HepG2 (cell line): ENCODE measurements at regions not wholly inside any gene's neighbourhood (a gene's known extent, or its start where the extent isn't known, plus 50 kb on each side); places are given as distances from the start of the nearest gene placed in this dataset.

Experiments used
- ATAC-seq: fragments of 200-7000 bp; cut with Tn5 transposase; 3 replicates; pipeline ENCODE4 v1.9.1; 2020; ENCODE audit warnings: mild to moderate bottlenecking, moderate library complexity
- BruUV-seq: library from RNA; stranded (reverse); fragments of 400-500 nt; replicated peaks from 2 replicates; lab custom pipeline; 2021; lab: Mats Ljungman, UMichigan
- CTCF ChIA-PET: fragments of 300-600 bp; formaldehyde crosslinking; extraction: SDS; loops from one replicate; lab custom pipeline; 2021; ENCODE audit warnings: low total read pairs, inconsistent platforms, low intra/inter-chr PET ratio; lab: Yijun Ruan, JAX
- POLR2A ChIA-PET: fragments of 350-600 bp; sonication (Branson Sonifier 250); formaldehyde crosslinking; loops from one replicate; lab custom pipeline; 2020; ENCODE audit warnings: antibody characterized with exemption, inconsistent platforms; lab: Yijun Ruan, JAX
- DNase-seq: peaks from one replicate; pipeline ENCODE4 v3.0.0-alpha.2; 2015; ENCODE audit warnings: low spot score
- FAIRE-seq: peaks from 3 replicates; lab custom pipeline; 2011; peaks lifted over from hg19 to GRCh38; lab: Jason Lieb, UNC
- H2AFZ ChIP-seq: one replicate; pipeline ENCODE4 v1.6.1; 2011; ENCODE audit warnings: low read length, inconsistent platforms
- H3K27ac ChIP-seq: fragments of 300-600 bp; 3 replicates; pipeline ENCODE4 v1.8.0; 2011; ENCODE audit warnings: mixed run types, mild to moderate bottlenecking, mixed read lengths, low read length, inconsistent platforms; ENCODE audit not compliant: insufficient read depth; ENCODE audit errors: extremely low read length
- H3K27me3 ChIP-seq, 2 experiments: fragments of 200-600 bp in 1 of 2; 2 replicates in 1 of 2; 3 replicates in 1 of 2; pipeline versions ENCODE4 v1.6.0 to v1.8.0; 2011; ENCODE audit warnings: low read length in 2 of 2, mild to moderate bottlenecking in 2 of 2, moderate library complexity in 2 of 2, inconsistent platforms in 1 of 2; ENCODE audit not compliant: insufficient read depth in 2 of 2, control insufficient read depth in 1 of 2
- H3K36me3 ChIP-seq, 2 experiments: fragments of 200-600 bp in 1 of 2; replicated peaks in 1 of 2; 2 replicates in 1 of 2; 3 replicates in 1 of 2; pipeline versions ENCODE4 v1.5.1 to v1.8.0; 2011; ENCODE audit warnings: low read length in 2 of 2, inconsistent platforms in 1 of 2; ENCODE audit not compliant: insufficient read depth in 2 of 2, control insufficient read depth in 1 of 2
- H3K4me1 ChIP-seq: 2 replicates; pipeline ENCODE4 v1.5.1; 2012; ENCODE audit warnings: low read length, inconsistent platforms; ENCODE audit not compliant: insufficient read depth
- H3K4me2 ChIP-seq: 2 replicates; pipeline ENCODE4 v1.6.0; 2011; ENCODE audit warnings: low read depth, low read length, inconsistent platforms
- H3K4me3 ChIP-seq, 3 experiments: fragments of 200-600 bp in 1 of 3; sonication (generic), shearing (Covaris generic) in 1 of 3; replicated peaks in 1 of 3; 2 replicates each; pipeline ENCODE4 v1.5.1; 2011 to 2016; ENCODE audit warnings: low read length in 3 of 3, inconsistent platforms in 2 of 3, low read depth in 2 of 3, mild to moderate bottlenecking in 2 of 3, control low read depth in 1 of 3, mixed read lengths in 1 of 3; ENCODE audit not compliant: insufficient read depth in 1 of 3
- H3K79me2 ChIP-seq: one replicate; pipeline ENCODE4 v1.6.1; 2011; ENCODE audit warnings: low read length, inconsistent platforms; ENCODE audit not compliant: insufficient read depth
- H3K9ac ChIP-seq: 2 replicates; pipeline ENCODE4 v1.6.0; 2011; ENCODE audit warnings: mild to moderate bottlenecking, low read depth, low read length, inconsistent platforms; ENCODE audit not compliant: insufficient read depth
- H3K9me3 ChIP-seq: 2 replicates; pipeline ENCODE4 v1.5.1; 2012; ENCODE audit warnings: mild to moderate bottlenecking, low read length
- H4K20me1 ChIP-seq: 2 replicates; pipeline ENCODE4 v1.6.0; 2011; ENCODE audit warnings: inconsistent platforms, mild to moderate bottlenecking, low read length, moderate library complexity; ENCODE audit not compliant: insufficient read depth
- CC2D1A ChIP-seq: sonication (generic); formaldehyde crosslinking; IDR thresholded peaks from 2 replicates; pipeline ENCODE4 v1.8.1; 2023; ENCODE audit warnings: mild to moderate bottlenecking, missing genetic modification reagents
- CCAR2 ChIP-seq: fragments of 200-400 bp; formaldehyde crosslinking; optimal IDR thresholded peaks from 2 replicates; pipeline ENCODE3; 2018; ENCODE audit warnings: low read depth, mild to moderate bottlenecking, low read length, moderate library complexity
- EP300 ChIP-seq, 3 experiments: sonication (generic) in 1 of 3; formaldehyde crosslinking in 1 of 3; IDR thresholded peaks; 2 replicates each; pipeline versions ENCODE4 v1.5.1 to v1.6.1; 2011 to 2020; ENCODE audit warnings: low read depth in 2 of 3, low read length in 2 of 3, borderline replicate concordance in 1 of 3, improper control_type of control experiment in 1 of 3, mild to moderate bottlenecking in 1 of 3, missing genetic modification reagents in 1 of 3, moderate library complexity in 1 of 3
- FIP1L1 ChIP-seq: fragments of 200-400 bp; formaldehyde crosslinking; IDR thresholded peaks from 2 replicates; pipeline ENCODE4 v1.6.1; 2018; ENCODE audit warnings: low read depth, mild to moderate bottlenecking, low read length, moderate library complexity, borderline replicate concordance; ENCODE audit not compliant: insufficient read depth
- HDAC6 ChIP-seq: fragments of 200-600 bp; sonication (generic); IDR thresholded peaks from 2 replicates; pipeline ENCODE4 v1.7.0; 2017; ENCODE audit warnings: mild to moderate bottlenecking, antibody characterized with exemption, low read length, low read depth
- KDM6A ChIP-seq: IDR thresholded peaks from 2 replicates; pipeline ENCODE4 v1.6.1; 2016; ENCODE audit warnings: low read depth
- SATB2 ChIP-seq: sonication (generic); formaldehyde crosslinking; IDR thresholded peaks from 2 replicates; pipeline ENCODE4 v1.5.0; 2020; ENCODE audit warnings: missing genetic modification reagents
- SKI ChIP-seq: fragments of 450-650 bp; IDR thresholded peaks from one replicate; pipeline ENCODE4 v1.6.1; 2018; ENCODE audit warnings: mild to moderate bottlenecking; ENCODE audit not compliant: partially characterized antibody
- TAF1 ChIP-seq: sonication (generic); formaldehyde crosslinking; IDR thresholded peaks from 2 replicates; pipeline ENCODE4 v1.4.0; 2020; ENCODE audit warnings: missing genetic modification reagents
- TOPORS ChIP-seq: sonication (generic); formaldehyde crosslinking; IDR thresholded peaks from 2 replicates; pipeline ENCODE4 v1.8.0; 2023; ENCODE audit warnings: mild to moderate bottlenecking, missing genetic modification reagents
- ZBTB38 ChIP-seq: sonication (generic); formaldehyde crosslinking; IDR thresholded peaks from 2 replicates; pipeline ENCODE4 v1.5.1; 2020; ENCODE audit warnings: mild to moderate bottlenecking, missing genetic modification reagents
- ZNF263 ChIP-seq: sonication (generic); formaldehyde crosslinking; IDR thresholded peaks from 2 replicates; pipeline ENCODE4 v1.4.0; 2020; ENCODE audit warnings: missing genetic modification reagents
- ZNF496 ChIP-seq: sonication (generic); formaldehyde crosslinking; IDR thresholded peaks from 2 replicates; pipeline ENCODE4 v1.8.1; 2023; ENCODE audit warnings: mild to moderate bottlenecking, moderate library complexity, missing genetic modification reagents; ENCODE audit not compliant: insufficient replicate concordance
- ZNF546 ChIP-seq: sonication (generic); formaldehyde crosslinking; conservative IDR thresholded peaks from 2 replicates; pipeline ENCODE4 v1.8.1; 2023; ENCODE audit warnings: mild to moderate bottlenecking, missing genetic modification reagents
- WGBS: methylation state at CpG from one replicate; pipeline ENCODE4 v1.1.6; 2017; ENCODE audit warnings: low lambda C conversion rate; 5-methylcytosine and 5-hydroxymethylcytosine counted together
- in situ Hi-C: cut with HindIII; loops from 2 replicates; pipeline ENCODE4 v1.10.0; 2017; ENCODE audit warnings: low pct_unique_long_range_greater_than_20kb; ENCODE audit not compliant: extremely low pct_ligation_motif_present
- intact Hi-C: fragments of 100-400 bp; cut with micrococcal nuclease; formaldehyde crosslinking; loops from one replicate; pipeline ENCODE4 v1.10.0; 2022; ENCODE audit not compliant: unreplicated experiment
- TF ChIP-seq, protein P1 (sequence below): sonication (generic); formaldehyde crosslinking; IDR thresholded peaks from 2 replicates; pipeline ENCODE4 v1.5.0; 2020; ENCODE audit warnings: mild to moderate bottlenecking, missing genetic modification reagents
- TF ChIP-seq, protein P2 (sequence below): sonication (generic); formaldehyde crosslinking; IDR thresholded peaks from 2 replicates; pipeline ENCODE4 v1.4.0; 2020; ENCODE audit warnings: mild to moderate bottlenecking, missing genetic modification reagents
- TF ChIP-seq, protein P3 (sequence below): sonication (generic); formaldehyde crosslinking; IDR thresholded peaks from 2 replicates; pipeline ENCODE4 v1.4.0; 2020; ENCODE audit warnings: low read depth, mild to moderate bottlenecking, missing genetic modification reagents

DNA sequence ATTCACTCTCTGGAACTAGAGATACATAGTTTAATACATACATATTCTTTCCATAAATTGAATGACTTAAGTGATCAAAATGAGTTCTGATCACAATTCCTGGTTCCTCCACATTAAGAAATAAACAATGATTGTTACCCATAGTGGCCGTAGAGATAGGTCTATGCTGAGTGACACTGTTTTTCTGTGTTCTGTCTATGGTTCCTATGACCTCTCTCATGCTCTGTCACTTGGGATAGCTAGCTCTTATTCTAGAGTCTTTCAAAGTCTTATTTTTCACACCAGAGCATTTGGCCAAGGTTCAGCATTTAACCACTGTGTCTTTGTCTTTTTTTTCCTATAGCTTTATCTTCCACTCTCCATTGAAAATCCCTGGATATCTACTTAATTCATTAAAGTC, 132.4 kb downstream of the GOLGA6L6 start:
- FAIRE-seq (no peak), ATAC-seq (no peak), DNase-seq (no peak)
- Histone ChIP-seq H3K9me3 (no peaks in the 10 kb centered on the region), H2AFZ (no peak overlapping the region), H3K27me3 (no peaks in the 10 kb centered on the region), H4K20me1 (no peaks in the 10 kb centered on the region), H3K36me3 (no peaks in the 10 kb centered on the region), H3K79me2 (no peaks in the 10 kb centered on the region), H3K4me1 (no peaks in the 10 kb centered on the region), H3K4me2 (no peak overlapping the region), H3K9ac (no peak overlapping the region), H3K4me3 (no peak overlapping the region), H3K27ac (no peak overlapping the region)
- TF ChIP-seq ZBTB38 (CRISPR knock-in tag) (no peak), HDAC6 (no peak), EP300 (IDR thresholded peaks at IDR 0.05; ENCODE audit: low read depth in 2 of 2, low read length in 2 of 2) (no peak), EP300 (CRISPR knock-in tag; IDR thresholded peaks at IDR 0.05; ENCODE audit: borderline replicate concordance) (no peak), SATB2 (CRISPR knock-in tag) (no peak), ZNF496 (no peak), KDM6A (no peak), CC2D1A (CRISPR knock-in tag) (no peak), ZNF263 (CRISPR knock-in tag) (no peak), TOPORS (no peak), CCAR2 (no peak), SKI (no peak), FIP1L1 (no peak), ZNF546 (CRISPR knock-in tag) (no peak), TAF1 (CRISPR knock-in tag) (no peak)
- TF ChIP-seq, protein P1, sequence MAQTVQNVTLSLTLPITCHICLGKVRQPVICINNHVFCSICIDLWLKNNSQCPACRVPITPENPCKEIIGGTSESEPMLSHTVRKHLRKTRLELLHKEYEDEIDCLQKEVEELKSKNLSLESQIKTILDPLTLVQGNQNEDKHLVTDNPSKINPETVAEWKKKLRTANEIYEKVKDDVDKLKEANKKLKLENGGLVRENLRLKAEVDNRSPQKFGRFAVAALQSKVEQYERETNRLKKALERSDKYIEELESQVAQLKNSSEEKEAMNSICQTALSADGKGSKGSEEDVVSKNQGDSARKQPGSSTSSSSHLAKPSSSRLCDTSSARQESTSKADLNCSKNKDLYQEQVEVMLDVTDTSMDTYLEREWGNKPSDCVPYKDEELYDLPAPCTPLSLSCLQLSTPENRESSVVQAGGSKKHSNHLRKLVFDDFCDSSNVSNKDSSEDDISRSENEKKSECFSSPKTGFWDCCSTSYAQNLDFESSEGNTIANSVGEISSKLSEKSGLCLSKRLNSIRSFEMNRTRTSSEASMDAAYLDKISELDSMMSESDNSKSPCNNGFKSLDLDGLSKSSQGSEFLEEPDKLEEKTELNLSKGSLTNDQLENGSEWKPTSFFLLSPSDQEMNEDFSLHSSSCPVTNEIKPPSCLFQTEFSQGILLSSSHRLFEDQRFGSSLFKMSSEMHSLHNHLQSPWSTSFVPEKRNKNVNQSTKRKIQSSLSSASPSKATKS (CRISPR knock-in tag): no peak
- TF ChIP-seq, protein P2, sequence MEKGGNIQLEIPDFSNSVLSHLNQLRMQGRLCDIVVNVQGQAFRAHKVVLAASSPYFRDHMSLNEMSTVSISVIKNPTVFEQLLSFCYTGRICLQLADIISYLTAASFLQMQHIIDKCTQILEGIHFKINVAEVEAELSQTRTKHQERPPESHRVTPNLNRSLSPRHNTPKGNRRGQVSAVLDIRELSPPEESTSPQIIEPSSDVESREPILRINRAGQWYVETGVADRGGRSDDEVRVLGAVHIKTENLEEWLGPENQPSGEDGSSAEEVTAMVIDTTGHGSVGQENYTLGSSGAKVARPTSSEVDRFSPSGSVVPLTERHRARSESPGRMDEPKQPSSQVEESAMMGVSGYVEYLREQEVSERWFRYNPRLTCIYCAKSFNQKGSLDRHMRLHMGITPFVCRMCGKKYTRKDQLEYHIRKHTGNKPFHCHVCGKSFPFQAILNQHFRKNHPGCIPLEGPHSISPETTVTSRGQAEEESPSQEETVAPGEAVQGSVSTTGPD (CRISPR knock-in tag): no peak
- TF ChIP-seq, protein P3, sequence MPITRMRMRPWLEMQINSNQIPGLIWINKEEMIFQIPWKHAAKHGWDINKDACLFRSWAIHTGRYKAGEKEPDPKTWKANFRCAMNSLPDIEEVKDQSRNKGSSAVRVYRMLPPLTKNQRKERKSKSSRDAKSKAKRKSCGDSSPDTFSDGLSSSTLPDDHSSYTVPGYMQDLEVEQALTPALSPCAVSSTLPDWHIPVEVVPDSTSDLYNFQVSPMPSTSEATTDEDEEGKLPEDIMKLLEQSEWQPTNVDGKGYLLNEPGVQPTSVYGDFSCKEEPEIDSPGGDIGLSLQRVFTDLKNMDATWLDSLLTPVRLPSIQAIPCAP (CRISPR knock-in tag): no peak
- intact Hi-C loops (no loop called here), in situ Hi-C loops (no loop called here)
- ChIA-PET POLR2A (no interaction called here), CTCF (no interaction called here)
- BruUV-seq: no TSS peak
- 33% methylated on average over 1 of the region's 1 CpG for WGBS
